Activated T-cell treated with anti-CD3 and anti-CD28 coated beads for 48 hours (primary cell): ENCODE measurements at regions not wholly inside any gene's neighbourhood (a gene's known extent, or its start where the extent isn't known, plus 50 kb on each side); places are given as distances from the start of the nearest gene placed in this dataset.
"Not testable (repeated sequence)": the region's sequence is repeated elsewhere in the genome, so short reads cannot be mapped to it uniquely, and the experiment has no call there.

Experiments
- DNase-seq: peaks from one replicate; pipeline ENCODE4 v3.0.0-alpha.2; 2020; ENCODE audit warnings: low read depth

DNA sequence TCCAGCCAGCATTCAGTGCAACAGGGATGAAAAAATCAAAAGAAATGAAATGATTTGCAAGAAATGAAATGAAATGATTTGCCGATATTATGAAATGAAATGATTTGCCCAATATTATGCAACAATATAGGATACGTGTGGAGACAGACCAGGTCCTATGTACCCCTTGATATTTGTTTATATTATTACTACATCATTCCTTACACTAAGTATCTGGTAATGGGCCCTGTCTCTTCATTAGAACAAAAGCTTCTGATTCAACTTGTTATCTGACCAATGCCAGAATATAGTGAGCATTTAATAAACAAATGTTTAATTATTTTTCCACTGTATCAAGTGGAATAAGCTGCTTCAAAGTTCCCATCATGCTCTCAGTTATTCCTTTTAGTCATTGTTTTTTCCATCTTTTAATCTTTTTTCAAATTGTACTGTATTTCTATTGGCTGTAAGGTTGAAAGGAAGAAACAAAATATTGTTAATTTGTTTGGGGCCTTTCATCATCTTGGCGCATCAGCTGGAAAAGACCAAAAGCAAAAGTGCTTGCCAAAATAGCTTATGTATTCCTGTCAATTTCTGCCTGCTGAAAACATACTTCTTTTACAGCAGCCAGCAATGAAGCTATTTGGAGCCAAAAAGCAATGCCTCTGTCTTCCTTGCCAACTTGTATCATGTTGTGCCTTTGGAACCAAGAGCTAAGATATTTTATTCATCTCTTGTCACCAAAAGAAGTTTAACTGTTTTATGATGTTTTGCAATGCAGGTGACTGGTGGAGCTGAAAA, 2314.9 kb downstream of the LRRC4C start:
- DNase-seq = no peak

DNA sequence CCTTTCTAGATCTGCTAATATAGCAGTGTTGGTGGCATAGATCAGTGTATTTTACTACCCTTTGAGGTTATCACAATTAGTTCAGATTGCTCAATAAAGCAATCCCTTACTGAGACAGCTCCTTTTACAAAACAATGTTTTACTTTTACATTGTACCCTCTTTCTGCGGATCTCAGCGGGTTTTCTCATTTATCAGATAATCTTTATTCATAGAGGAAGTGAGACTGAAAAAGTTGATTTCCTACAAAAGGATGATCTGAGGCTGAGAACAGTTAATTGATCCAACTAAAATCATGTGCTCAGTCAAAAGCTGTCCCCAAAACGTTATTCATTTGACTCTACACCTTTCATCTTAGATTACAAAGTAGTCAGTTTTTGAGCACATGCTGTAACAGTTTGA, 2319.9 kb downstream of the LRRC4C start:
- DNase-seq = no peak

DNA sequence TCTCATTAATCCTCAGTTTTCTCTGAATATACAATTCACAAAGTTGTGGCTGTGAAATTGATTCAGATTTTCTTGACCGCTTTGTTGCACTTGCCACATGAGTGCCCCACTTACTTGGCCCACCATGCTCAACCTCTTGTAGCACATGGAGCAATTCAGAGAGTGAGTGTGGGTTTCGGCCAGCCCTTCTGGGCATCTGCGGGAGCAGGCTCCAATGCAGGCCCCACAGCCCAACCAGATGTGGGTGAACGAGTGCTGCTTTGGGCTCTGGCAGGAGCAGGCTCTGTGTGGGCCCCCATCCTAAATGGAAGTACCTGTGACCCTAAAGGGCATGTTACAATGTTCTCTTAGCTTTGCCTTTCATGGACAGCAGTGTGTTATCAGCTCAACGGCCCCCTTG, 2338.6 kb downstream of the LRRC4C start:
- no peak for DNase-seq

DNA sequence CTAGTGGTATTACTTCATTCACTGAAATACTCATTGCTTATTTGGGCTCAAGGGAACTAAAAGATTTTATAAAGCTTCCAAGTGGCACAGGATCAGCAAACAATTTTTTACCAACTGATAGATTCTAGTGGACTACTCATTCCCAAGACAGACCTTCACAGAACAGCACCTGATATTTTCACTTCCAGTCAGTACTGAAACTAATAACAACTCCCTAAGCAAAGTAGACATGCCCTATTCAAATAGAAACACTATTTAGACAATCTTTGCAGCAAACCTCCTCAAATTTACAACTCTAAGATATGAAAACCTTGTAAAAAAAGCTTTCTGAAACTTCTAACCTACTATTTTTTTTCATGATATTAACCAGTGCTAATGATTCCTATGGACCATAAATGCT, 2345.8 kb downstream of the LRRC4C start:
- no peak for DNase-seq

DNA sequence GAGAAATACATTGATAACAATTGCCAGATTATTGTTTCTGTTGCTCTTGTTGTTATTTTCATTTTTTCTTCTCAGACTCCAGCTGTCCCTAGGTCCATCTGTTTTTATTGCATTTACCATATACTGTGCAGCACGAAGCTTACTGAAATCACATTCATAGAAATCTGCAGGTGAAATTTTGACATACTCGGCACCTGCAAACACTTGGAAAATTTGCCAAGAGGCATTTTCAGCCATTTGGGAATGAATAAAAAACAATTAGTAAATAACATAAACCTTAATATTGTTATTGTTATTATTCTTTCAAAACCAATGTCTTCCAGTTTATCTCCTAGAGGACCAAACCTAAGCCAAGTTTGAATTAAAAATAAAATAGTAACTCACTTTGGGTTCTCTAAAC, 2357.2 kb downstream of the LRRC4C start:
- no peak for DNase-seq

DNA sequence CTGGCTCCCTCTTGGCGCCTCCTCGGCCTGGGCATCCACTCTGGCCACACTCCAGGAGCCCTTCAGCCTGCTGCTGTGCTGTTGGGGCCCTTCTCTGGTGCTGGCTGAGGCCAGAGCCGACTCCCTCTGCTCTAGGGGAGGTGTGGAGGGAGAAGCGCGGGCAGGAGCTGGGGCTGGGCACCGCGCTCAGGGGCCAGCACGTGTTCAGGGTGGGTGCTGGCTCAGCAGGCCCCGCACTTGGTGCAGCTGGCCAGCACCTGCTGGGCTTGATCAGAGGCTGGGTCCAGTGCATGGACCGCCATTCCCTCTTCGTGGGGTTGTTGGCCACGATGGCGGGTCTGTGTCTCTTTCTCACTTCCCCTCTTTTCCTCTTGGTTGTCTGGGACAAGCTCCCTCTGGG, 2381.0 kb downstream of the LRRC4C start:
- DNase-seq = no peak

DNA sequence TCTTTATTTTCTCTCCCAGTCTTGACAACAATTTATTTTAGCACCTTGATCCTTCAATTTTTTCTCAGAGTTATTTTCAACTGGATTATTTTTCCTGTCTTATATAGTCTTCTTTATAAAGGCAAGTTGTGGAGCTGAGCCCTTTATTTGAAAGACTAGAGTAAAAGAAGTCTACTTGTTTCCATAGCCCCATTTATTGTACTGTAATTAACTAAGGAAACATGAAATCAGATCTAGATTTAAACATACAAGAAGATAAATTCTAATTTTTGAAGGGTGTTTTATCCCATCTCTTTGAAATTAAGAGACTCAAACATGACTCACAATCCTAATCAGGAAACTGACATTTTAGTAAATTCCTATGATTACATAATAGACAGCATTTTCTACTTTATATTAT, 2421.8 kb downstream of the LRRC4C start:
- DNase-seq = no peak

DNA sequence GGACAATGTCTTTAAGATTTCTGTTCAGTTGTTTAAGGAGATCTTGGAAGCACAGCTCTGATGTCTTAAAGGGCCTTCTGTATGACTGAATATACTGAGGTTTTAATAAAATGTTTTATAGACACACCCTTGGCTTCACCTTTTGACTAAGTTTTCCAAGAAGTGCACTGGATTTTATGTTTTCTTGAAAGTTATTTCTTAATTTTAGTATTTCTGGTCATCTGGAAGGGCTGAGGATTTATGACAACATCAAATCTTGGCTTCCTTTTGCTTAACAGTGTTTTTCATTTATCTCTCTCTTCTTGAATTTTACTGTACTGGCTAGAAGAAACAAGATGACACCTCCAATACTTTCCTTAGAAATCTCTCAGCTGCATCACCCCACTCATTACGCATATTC, 2423.4 kb downstream of the LRRC4C start:
- DNase-seq = no peak

DNA sequence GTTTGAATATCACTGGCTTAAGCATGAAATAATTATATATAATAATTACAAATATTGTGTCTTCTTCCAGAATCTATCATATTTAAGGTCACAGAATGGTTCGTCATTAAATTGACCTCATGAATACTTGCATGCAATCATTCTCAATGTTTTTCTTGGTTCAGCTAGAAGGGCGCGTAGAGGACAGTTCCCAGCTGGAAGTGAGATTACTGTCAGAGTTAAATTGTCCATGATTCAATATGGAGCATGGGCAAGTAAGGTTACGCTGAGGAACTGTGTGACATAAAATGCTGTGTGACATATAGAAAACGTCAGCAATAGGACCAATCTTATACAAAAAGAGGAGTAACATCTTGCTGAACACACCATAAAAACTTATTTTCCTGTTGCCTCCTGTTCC, 2423.5 kb upstream of the RAG2 start:
- no peak for DNase-seq

DNA sequence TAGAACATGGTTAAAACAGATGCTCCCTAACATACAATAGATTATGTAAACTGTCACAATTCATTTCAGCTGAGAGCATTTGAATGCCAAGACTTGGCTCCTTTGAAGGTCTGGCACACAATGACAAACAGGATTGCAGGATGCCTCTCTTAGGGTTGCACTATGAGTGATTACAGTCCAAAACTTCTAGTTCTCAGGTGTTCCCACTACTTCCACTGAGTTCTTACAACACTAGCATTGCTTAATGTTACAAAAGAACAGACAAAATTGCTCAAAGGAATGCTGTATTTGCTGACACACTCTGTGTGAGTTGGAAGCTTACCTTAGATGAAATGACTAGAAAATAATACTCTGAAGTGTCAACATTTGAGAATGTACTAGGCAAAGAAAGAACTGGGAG, 2413.8 kb upstream of the RAG2 start:
- DNase-seq = no peak

DNA sequence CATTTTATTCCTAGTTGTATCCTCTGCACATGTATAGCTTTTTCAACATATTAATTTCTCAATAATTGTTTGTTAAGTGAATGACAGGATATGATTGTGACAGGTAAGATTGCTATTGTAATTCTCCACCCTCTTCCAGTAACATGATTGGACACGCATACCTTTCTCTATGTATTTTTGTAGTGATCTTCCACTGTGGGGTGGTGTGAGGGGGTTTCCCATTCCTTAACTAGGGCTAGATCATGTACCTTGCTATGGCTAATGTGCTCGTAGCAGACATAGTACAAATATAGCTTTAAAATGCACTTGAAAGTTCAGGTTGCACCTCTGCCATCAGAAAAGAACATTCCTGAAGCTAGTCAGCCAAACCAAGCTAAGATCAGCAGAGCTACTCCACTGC, 2392.8 kb upstream of the RAG2 start:
- no peak for DNase-seq

DNA sequence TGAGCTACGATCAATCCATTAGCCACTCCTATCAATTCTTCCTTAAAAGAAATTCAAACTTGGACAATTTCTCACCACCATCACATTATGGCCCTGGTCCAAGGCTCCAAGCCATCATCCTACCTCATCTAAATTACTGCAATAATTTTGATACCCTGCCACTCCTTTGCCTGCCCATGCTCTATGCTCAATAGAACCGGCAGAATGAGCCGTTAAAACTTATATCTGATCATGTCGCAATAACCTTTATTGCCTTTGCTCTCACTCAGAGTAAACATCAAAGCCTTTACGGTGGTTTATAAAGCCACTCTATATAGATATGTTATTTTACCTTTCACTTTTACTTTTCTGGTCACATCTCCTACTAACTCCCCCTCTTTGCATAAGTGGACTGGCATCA, 2392.1 kb upstream of the RAG2 start:
- no peak for DNase-seq

DNA sequence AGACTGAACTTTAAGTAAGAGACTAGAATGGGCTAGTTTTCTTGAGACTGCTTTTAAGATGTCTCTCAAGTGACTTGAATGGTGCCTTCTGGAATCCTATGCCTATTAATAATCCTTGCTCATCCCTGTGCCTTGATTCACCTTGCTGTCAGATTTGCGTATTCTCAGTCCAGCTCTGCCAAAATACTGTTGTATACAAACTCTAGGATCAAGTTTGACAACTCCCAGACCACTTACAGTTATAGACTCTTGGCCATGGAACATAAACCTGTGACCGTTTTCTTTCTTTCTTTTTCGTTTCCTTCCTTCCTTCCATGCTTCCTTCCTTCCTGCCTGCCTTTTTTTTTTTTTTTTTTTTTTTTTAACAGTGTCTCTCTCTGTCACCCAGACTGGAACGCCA, 2390.9 kb upstream of the RAG2 start:
- no peak for DNase-seq

DNA sequence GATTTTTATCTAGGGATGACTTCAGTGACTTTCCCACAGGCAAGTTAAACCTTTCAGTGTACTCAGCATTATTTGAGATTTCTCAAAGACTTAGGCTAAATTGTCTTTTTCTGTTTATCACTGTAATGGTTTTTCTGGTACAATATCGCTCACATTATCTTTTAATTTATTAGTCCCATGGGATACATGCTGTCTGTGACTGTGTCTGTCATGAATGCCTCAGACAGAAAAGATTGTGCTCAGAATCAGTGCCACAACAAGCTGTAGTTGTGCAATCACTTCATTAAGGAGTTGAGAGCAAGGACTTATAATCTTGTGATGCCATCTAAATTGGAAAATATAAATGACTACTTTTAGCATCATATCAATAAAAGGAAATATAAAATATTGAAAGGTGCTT, 2374.2 kb upstream of the RAG2 start:
- no peak for DNase-seq

DNA sequence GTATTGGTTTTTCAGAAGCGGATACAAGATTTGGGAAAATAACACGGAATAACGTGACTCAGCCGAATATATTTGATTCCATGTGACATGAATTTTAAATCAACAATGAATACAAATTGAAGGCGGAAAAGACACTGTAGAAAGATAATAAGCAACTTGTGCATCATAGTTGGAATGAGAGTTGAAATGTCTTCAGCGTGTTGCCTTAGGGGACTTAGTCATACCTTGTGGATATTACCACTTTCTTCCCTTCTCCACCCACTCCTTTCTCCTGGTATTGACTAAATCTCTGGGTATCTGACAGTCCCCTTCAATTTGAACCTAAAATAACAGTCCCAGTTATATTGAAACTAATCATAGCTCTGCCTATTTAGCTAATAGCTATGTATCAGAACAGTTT, 2373.1 kb upstream of the RAG2 start:
- DNase-seq = no peak

DNA sequence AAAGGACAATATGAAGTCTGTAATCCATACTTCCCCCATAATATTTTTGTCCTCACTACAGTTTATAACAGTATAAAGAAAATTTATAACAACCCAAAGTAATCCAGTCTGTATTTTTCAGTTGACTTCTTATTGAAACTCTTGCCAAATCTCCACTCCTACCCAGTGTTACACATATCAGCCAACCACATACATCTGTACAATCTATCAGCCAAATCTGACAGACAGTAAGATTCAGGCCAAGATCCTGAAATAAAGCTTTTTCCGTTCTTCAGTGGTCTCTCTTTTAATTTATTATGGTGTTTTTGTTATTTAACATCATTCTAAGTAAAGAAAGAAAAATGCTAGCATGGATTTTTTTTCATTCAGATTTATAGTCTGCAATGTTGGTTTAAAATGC, 2370.9 kb upstream of the RAG2 start:
- no peak for DNase-seq

DNA sequence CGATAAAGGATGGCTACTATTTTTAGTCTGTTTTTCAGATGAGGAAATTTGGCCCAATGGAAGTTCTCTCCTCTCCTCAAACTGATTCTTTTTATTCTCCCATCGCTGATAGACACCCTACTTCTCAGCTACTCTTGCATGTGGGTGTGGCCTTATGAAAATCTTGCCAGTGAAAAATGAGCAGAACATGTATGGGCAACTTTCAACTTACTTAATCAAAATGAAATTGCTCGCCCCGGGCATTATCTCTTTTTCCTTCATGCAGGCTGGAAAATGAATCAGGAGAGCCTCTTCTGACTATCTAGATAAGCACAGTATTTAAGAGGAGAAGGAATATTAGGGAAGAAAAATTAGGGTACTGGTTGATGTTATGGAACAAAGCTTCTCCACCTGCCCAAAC, 2354.7 kb upstream of the RAG2 start:
- no peak for DNase-seq

DNA sequence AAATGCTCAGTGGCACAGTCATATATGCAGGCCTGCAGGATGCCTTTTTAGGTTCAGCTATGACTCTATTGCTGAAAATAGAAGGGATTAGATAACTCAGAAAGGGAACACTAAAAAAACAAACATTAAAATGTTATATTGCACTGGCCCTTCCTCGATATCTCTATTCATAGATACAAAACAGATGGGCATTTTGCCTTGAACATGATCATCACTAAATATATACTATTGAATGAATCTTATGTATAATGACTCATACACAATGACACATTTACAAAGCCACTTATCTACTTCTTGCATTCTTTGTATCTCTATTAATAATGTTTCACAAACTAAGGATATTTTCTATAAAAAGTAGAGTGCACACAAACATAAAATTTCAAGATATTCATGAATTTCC, 2352.8 kb upstream of the RAG2 start:
- DNase-seq = no peak

DNA sequence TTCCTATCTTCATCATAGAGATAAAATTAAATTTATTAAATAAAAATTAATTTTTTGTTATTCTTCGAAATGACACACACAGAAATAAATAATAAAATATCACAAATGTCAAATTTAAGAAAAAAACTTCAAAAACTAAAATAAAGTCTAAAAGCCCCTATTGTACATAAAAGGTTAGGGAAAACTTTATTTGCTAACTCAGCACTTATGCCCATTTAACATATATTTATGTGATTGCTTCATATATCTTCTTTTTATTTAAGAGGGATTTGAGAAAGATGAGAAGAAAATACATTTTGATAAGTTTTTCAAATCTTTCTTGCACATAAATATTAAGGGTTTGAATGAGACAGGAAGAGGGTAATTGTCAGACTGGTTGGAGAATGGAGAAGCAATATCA, 2350.4 kb upstream of the RAG2 start:
- DNase-seq = no peak

DNA sequence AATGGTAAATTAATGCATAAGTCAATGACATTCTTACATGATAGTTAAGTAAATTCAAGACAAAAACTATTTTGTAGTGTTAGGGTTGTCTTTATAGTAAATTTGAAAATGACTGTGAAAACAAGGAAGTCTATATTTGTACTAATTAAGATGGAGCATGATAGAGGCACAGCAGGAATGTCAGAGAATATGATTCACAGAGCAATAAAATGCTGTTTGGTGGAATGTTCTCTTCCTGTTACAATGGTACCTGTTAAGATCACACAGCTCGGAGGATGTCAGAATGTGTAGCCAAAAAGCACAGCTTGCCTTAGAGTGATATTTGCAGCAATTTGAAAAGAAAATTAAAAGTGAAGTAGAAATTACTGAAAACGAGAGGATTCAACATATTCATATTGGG, 2339.7 kb upstream of the RAG2 start:
- DNase-seq = no peak

DNA sequence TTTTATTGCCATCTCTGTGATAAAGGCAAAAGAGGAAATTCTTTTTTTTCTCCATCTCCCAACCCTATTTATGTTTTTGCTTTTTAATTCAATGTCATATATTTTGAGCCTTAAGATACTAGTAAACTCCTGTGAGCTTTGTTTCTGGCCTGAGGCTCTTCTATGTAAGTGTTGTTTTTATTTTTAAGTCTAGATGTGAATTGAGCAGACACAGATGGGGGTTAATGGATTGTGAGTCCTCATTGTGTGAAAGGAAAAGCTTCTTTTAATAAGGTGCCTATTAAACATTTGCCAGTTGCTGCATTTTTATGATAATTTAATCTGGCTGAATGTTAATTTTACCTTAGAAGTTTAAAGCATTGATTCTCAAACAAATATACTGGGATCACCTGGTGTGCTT, 2337.9 kb upstream of the RAG2 start:
- no peak for DNase-seq

DNA sequence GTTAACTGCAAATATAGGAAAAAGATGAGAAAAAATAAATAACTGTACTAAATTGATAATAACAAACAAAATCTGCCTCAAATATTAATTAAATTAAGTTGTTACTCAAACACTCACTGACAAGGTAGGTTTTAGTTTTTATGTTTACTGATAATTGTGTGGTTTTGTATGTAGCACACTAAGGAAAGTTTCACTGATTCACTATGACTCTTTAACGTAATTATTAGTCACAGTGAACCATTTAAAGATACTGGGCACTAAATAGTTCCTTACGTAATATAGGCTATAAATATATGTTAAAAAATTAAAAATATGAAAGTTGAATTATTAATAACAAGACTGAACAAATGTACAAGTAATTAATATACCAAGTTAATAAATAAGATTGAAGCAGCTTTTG, 2330.0 kb upstream of the RAG2 start:
- no peak for DNase-seq

DNA sequence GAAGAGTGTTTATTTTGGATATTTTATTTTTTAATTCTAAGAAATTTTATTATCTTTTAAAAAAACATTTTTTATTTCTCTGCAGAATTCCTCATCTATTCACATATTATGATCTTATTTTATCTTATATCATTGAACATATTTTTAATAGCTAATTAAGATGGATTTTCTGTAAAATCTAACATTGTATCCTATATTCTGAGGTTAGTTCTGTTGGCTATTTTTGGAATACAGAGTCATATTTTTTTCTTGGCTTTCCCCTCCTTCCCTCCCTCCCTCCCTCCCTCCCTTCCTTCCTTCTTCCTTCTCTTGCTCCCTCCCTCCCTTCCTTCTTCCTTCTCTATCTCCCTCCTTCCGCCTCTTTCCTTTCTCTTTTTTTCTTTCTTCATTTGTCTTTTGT, 2326.6 kb upstream of the RAG2 start:
- DNase-seq = no peak

DNA sequence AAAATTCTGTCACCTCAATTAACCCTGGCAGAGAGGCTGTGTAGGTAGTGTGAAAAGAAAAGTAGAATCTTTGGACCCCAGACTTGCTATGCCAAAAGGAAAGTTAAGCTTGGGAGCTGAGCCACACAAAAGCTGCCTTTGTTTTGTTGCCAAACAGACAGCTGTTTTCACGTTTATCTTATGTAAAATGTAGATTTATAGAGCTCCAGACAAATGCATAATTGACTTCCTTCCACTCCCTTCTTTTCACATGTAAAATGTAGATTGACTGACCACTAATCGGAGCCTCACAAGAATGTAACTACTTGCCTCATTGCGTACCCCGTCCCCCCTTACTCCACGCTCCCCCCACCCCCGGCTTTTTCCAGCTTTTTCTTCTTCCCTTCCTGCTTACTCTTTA, 2302.2 kb upstream of the RAG2 start:
- DNase-seq = no peak

DNA sequence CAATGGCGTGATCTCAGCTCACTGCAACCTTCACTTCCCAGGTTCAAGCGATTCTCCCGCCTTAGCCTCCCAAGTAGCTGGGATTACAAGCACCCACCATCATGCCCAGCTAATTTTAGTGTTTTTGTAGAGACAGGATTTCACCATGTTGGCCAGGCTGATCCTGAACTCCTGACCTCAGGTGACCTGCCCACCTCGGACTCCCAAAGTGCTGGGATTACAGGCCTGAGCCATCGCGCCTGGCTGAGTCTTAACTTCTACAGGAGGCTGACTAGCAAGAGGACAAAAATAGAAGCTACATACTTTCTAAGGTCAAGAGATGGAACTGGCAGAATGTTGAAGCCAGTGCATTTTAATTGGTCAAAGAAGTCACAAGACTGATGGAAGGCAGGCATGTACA, 2296.2 kb upstream of the RAG2 start:
- DNase-seq = not testable (repeated sequence)
